Activated CD8-positive, alpha-beta memory T cell treated with anti-CD3 and anti-CD28 coated beads for 48 hours (primary cell): ENCODE measurements at regions not wholly inside any gene's neighbourhood (a gene's known extent, or its start where the extent isn't known, plus 50 kb on each side); places are given as distances from the start of the nearest gene placed in this dataset.

ENCODE experiments used
- DNase-seq, 3 experiments: peaks; one replicate each; pipeline ENCODE4 v3.0.0-alpha.2; 2020; ENCODE audit warnings: low read depth in 2 of 3, low spot score in 2 of 3

DNA sequence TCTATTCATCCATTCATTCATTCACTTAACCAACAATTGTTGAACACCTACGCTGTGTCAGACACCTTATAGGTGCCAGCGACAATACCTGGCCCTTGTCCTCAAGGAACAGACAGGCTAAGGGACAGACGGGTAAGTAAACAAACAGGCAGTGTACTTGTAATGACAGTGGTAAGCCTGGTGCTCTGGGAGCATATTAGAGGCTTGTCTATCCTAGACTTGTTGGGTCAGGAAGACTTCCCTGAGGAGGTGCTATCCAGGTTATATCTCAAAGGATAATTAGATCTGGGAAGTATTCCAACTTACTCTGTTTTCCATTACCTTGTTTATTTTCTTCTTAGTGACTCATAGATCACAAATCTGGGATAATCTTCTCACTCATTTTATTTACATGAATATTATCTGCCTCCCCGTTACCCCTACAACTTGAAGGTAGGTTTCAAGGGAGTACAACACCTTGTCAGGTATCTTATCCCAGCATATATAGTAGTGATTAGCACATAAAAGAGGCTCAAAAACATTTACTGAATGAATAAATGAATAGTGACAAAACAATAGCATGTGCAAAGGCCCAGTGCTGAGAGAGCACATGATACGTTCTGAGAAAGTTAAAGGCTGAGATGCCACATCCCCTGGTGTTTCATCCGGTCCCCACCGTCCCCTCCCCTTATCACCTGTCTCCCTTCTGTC, 75.3 kb upstream of the NCAM1 start:
- no peak for DNase-seq

DNA sequence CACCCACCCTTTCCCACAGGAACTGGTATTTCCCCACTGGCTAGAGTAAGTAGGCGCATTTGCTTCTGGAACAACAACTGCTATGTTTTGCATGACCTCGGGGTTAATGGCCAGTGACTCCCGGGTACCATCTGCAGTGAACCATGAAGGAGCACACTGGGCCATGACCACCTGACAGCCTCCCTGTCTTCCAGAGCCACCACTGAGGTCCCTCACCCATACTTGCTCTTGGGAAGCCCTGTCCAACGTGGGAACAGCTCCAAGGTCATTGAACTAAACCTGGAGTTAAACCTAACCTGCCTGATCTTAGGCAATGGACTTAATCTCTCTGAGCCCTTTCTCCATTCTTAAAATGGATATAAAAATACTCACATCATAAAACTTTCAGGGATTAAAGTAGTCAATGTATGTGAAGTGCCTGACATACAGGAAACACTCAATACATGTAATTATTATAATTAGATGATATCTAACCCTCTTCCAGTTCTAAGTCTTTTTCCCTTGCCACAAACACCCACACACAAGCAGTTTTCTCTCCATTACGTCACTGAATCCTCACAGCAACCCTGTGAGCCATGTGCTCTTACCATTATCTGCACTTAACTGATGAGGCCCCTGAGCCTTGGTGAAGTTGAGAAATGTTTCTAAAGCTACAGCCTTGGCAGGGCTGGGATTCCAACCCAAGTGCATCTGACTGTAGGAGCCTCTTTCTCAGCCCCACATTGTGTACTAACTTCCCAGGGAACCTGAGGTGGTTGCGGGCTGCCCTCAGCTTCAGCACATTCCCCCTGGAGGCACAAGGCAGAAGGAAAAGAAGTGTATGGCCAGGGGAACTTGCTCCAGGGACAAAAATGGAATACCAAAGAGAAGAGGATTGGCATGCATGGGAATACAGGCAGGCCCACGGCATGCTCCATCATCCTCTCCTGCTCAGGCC, 74.5 kb upstream of the NCAM1 start:
- DNase-seq = no peak

DNA sequence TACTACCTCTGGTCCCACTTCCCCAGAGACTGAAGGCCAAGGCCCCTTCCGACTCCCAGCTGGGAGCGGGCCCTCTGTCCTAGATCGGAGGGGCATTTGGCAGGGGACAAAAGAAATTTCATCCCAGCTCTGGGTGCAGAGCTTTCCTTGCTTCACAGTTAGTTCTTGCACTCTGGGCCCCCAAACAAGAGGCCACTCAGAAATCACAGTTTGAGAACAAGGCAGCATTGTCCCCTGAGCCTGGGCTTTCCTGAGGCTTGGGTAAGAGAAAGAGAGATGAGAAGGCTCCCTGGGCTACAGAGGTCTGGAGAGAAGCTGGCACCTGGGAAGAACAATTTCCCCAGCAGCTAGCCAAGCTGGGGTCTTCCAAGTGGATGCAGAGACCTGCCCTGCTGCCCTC, 71.8 kb upstream of the NCAM1 start:
- no peak for DNase-seq

DNA sequence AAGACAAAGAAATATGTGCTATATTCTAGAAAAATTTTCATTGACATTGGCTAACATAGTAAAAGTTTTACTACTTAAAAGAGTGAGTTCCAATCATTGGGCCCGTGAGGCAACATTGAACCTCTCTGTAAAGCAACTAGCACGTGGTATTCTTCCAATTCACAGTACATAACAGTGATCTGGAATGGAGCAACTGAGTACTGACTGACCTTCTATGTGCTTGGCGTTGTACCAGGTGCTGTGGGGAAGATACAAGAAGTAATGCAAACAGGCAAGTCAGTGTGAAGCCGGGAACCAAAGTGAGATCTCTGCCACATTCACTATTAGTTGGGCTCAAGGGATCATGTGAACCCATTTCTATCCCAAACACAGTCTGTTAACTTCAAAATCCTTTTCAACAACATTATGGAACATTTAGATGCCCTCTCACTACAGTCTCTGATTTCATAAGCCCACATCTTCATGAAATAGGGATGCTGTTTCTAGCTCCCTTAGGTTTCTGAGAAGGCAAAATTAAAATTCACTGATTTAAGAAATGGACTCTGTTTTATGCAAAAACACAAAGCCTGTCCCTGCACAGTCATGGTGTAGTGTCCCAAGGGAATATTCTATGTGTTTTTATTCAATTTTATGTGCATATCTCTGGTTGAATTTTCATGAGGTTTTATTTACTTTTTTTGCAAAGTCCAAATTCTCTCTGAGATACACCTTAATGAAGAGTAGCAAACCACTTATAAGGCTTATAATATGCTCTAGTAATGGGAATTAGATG, 61.8 kb upstream of the NCAM1 start:
- no peak for DNase-seq

DNA sequence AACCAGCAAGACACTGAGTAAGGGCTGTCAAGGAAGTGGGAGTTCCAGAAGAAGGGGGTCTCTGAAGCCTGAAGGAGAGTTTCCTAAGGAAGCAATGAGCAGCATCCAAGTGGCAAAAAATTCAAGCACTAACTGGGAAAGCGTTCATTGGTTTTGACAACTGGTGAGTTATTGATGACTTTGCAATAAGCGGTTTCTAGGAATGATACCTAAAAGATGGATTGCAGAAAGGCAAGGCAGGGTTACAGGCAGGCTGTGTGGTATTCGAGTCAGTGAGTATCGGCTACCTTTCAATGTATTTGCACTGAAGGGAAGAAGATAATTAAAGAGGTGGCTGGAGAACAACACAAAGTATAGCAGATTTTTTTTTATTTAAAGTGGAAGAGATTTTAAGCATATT, 59.3 kb upstream of the NCAM1 start:
- DNase-seq = no peak

DNA sequence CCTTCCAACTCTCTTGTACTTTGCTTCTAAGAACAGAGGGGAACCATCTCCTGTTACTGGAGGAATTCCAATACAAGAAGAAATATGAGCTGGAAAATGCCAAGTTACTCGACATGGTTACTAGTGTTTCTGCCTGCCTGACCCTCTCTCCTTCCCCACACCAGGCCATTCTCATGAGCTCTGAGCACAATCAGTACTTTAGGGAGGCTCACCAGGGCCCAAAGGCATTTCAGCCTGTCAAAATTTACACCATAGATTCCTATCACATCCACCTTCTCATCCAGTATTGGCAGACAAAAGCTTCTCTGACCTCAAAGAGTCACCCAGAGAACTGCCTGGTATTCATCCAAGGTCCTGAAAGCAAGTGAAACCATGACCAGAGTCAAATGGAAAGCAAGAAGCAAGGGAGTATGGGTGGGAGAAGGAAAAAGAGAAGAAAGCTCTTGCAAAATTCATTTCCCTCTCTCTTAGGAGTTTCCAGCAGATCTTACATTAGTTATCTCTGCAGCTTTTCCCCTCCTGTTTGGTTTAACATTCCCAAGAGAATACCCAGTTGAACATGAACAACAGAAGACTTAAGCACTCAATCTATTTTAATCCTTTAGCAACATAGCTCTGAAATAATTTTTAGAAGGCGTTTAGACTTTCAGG, 58.7 kb upstream of the NCAM1 start:
- no peak for DNase-seq

DNA sequence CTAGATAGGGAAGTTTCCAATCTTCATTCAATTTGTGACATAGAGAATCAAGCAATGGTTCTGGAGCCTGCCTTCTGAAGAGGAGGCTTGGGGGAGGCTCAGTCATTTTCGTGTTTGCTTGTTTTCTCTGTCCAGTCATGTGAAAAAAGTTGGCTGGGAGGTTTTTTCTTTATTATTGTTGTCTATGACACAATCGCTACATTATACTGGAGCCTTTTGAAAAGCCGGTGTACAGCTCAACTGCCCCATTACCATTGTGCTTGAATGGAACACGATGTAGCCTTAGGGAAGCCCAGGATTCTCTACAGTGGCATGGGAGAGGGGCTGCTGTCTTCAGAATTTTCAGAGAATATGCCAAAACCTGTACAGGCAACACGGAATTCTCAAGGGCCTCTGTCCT, 57.9 kb upstream of the NCAM1 start:
- no peak for DNase-seq

DNA sequence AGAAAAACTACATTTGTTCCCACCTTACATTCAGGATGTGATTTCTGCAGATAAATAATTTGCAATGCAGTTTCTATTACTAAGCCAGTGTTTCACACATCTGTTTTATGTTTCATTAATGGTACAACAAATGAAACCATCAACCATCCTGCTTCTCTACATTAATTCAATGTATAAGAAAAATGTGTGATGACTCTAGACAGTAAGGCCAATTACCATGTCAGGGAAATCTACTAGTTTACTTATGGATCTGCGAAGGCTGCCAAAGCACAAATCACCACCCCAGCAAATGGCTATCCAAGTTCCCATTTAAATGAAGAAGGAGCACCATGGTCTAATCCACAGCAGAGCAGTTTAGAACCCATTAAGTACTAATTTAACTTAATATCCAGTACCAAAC, 50.1 kb upstream of the NCAM1 start:
- no peak for DNase-seq
